HEK293T (cell line): ENCODE measurements at regions not wholly inside any gene's neighbourhood (a gene's known extent, or its start where the extent isn't known, plus 50 kb on each side); places are given as distances from the start of the nearest gene placed in this dataset.

Experiments
- CTCF ChIA-PET: fragments of 350-600 bp; formaldehyde crosslinking; extraction: SDS; loops from one replicate; lab custom pipeline; 2021; ENCODE audit warnings: antibody characterized with exemption, inconsistent platforms; lab: Yijun Ruan, JAX
- POLR2A ChIA-PET: fragments of 350-600 bp; formaldehyde crosslinking; extraction: SDS; loops from one replicate; lab custom pipeline; 2020; ENCODE audit warnings: antibody characterized with exemption, inconsistent platforms; lab: Yijun Ruan, JAX
- DNase-seq: peaks from one replicate; pipeline ENCODE4 v3.0.0; 2012; ENCODE audit warnings: mixed read lengths; ENCODE audit errors: extremely low spot score
- ARNT ChIP-seq: fragments of 450-650 bp; IDR thresholded peaks from 2 replicates; pipeline ENCODE4 v1.6.1; 2017; ENCODE audit warnings: mild to moderate bottlenecking
- BHLHE40 ChIP-seq: fragments of 450-650 bp; IDR thresholded peaks from 2 replicates; pipeline ENCODE4 v1.6.1; 2016; ENCODE audit warnings: mild to moderate bottlenecking, moderate library complexity, borderline replicate concordance
- CTBP1 ChIP-seq: fragments of 450-650 bp; IDR thresholded peaks from 2 replicates; pipeline ENCODE4 v1.6.1; 2016; ENCODE audit warnings: borderline replicate concordance
- ELF4 ChIP-seq: fragments of 450-650 bp; IDR thresholded peaks from 2 replicates; pipeline ENCODE4 v1.6.1; 2017; ENCODE audit warnings: antibody characterized with exemption
- FOXA1 ChIP-seq: fragments of 450-650 bp; IDR thresholded peaks from 2 replicates; pipeline ENCODE4 v1.6.1; 2016; ENCODE audit warnings: mild to moderate bottlenecking
- FOXK2 ChIP-seq: fragments of 450-650 bp; IDR thresholded peaks from 2 replicates; pipeline ENCODE4 v1.6.1; 2016; ENCODE audit warnings: mild to moderate bottlenecking
- FOXM1 ChIP-seq: fragments of 450-650 bp; IDR thresholded peaks from 2 replicates; pipeline ENCODE4 v1.6.1; 2017; ENCODE audit warnings: mild to moderate bottlenecking, borderline replicate concordance
- HDGF ChIP-seq: fragments of 450-650 bp; IDR thresholded peaks from 2 replicates; pipeline ENCODE4 v1.6.1; 2017; ENCODE audit warnings: antibody characterized with exemption, borderline replicate concordance
- L3MBTL2 ChIP-seq: fragments of 450-650 bp; conservative IDR thresholded peaks from 2 replicates; pipeline ENCODE4 v1.6.1; 2016; ENCODE audit warnings: mild to moderate bottlenecking
- LEF1 ChIP-seq: fragments of 450-650 bp; IDR thresholded peaks from 2 replicates; pipeline ENCODE4 v1.6.1; 2017; ENCODE audit warnings: mild to moderate bottlenecking, borderline replicate concordance
- NFRKB ChIP-seq: fragments of 450-650 bp; IDR thresholded peaks from 2 replicates; pipeline ENCODE4 v1.6.1; 2016; ENCODE audit warnings: mild to moderate bottlenecking, moderate library complexity
- PKNOX1 ChIP-seq: fragments of 450-650 bp; IDR thresholded peaks from 2 replicates; pipeline ENCODE4 v1.6.1; 2016
- SP1 ChIP-seq: fragments of 450-650 bp; IDR thresholded peaks from 2 replicates; pipeline ENCODE4 v1.6.1; 2017
- SUZ12 ChIP-seq: fragments of 450-650 bp; IDR thresholded peaks from 2 replicates; pipeline ENCODE4 v1.6.1; 2016; ENCODE audit warnings: mild to moderate bottlenecking
- TARDBP ChIP-seq: fragments of 450-650 bp; IDR thresholded peaks from 2 replicates; pipeline ENCODE4 v1.6.1; 2016
- ZNF384 ChIP-seq: fragments of 450-650 bp; IDR thresholded peaks from 2 replicates; pipeline ENCODE4 v1.6.1; 2016

- POLR2A ChIA-PET = no interaction called here
- CTCF ChIA-PET = no interaction called here
- TF ChIP-seq CTBP1 (no peak), ARNT (no peak), PKNOX1 (no peak), L3MBTL2 (no peak), BHLHE40 (no peak), ZNF384 (no peak), TARDBP (no peak), SP1 (no peak), FOXK2 (no peak), LEF1 (no peak), HDGF (no peak), FOXM1 (no peak)
- DNase-seq = no peak
Observed at GRCh38 chr18:27763341-27763740, 413.6 kb downstream of the CDH2 start.

GRCh38 chr18:27762054-27762453 is 414.9 kb downstream of the CDH2 start:
- no peak for TF ChIP-seq SUZ12
- no peak for TF ChIP-seq TARDBP
- TF ChIP-seq ELF4 = no peak
- TF ChIP-seq FOXM1 = no peak
- TF ChIP-seq CTBP1 = no peak
- TF ChIP-seq FOXA1 = no peak
- TF ChIP-seq FOXK2 = no peak
- TF ChIP-seq PKNOX1 = no peak
- no peak for TF ChIP-seq BHLHE40
- TF ChIP-seq L3MBTL2 = no peak
- no peak for TF ChIP-seq ZNF384
- no peak for TF ChIP-seq HDGF
- POLR2A ChIA-PET = no interaction called here
- CTCF ChIA-PET = interaction anchor here (0.7 to 1.3 kb wide), 3 partner anchors 12 to 157 kb away, joined by 3 to 5 read pairs (median 4); no protein-coding TSS in a partner anchor
- no peak for DNase-seq

GRCh38 chr18:27752944-27753343 is 424.0 kb downstream of the CDH2 start:
- POLR2A ChIA-PET = interaction anchor here (0.9 kb wide), 1 partner anchor 424 kb away, joined by 3 read pairs; the partner anchor contains the start of gene CDH2
- DNase-seq = no peak
- CTCF ChIA-PET = interaction anchor here (0.6 to 1.5 kb wide), 2 partner anchors 153 to 162 kb away, joined by 3 read pairs; no protein-coding TSS in a partner anchor
- TF ChIP-seq SP1 (no peak), FOXK2 (no peak), NFRKB (no peak), CTBP1 (no peak), LEF1 (no peak), ARNT (no peak), HDGF (no peak), PKNOX1 (no peak), TARDBP (no peak), L3MBTL2 (no peak), FOXA1 (no peak), SUZ12 (no peak), ZNF384 (no peak), ELF4 (no peak)

GRCh38 chr18:27750923-27751322 is 426.0 kb downstream of the CDH2 start:
- POLR2A ChIA-PET = no interaction called here
- TF ChIP-seq BHLHE40 (no peak), PKNOX1 (no peak), TARDBP (no peak), FOXA1 (no peak), CTBP1 (no peak), NFRKB (no peak), ARNT (no peak), FOXK2 (no peak), ELF4 (no peak), L3MBTL2 (no peak), SUZ12 (no peak), FOXM1 (no peak), ZNF384 (no peak), SP1 (no peak)
- CTCF ChIA-PET = interaction anchor here (0.7 to 2.8 kb wide), 9 partner anchors 8 to 456 kb away, joined by 3 to 37 read pairs (median 4); no protein-coding TSS in a partner anchor
- DNase-seq = no peak

GRCh38 chr18:27750014-27750413 is 426.9 kb downstream of the CDH2 start:
- TF ChIP-seq ZNF384 (no peak), BHLHE40 (no peak), ELF4 (no peak), FOXK2 (no peak), ARNT (no peak), PKNOX1 (peak; percentile 71), HDGF (no peak)
- POLR2A ChIA-PET = no interaction called here
- CTCF ChIA-PET = interaction anchor here (0.5 to 2.8 kb wide), 16 partner anchors 9 to 584 kb away, joined by 3 to 37 read pairs (median 3); no protein-coding TSS in a partner anchor
- DNase-seq = peak; percentile 66
